ENCODE measurements at regions not wholly inside any gene's neighbourhood (a gene's known extent, or its start where the extent isn't known, plus 50 kb on each side); places are given as distances from the start of the nearest gene placed in this dataset.

GRCh38 chr3:117471831-117472230 is 762.3 kb downstream of the TUSC7 start:
- no peak for DNase-seq (ENCODE audit: low read depth)
- TF ChIP-seq, protein P1, sequence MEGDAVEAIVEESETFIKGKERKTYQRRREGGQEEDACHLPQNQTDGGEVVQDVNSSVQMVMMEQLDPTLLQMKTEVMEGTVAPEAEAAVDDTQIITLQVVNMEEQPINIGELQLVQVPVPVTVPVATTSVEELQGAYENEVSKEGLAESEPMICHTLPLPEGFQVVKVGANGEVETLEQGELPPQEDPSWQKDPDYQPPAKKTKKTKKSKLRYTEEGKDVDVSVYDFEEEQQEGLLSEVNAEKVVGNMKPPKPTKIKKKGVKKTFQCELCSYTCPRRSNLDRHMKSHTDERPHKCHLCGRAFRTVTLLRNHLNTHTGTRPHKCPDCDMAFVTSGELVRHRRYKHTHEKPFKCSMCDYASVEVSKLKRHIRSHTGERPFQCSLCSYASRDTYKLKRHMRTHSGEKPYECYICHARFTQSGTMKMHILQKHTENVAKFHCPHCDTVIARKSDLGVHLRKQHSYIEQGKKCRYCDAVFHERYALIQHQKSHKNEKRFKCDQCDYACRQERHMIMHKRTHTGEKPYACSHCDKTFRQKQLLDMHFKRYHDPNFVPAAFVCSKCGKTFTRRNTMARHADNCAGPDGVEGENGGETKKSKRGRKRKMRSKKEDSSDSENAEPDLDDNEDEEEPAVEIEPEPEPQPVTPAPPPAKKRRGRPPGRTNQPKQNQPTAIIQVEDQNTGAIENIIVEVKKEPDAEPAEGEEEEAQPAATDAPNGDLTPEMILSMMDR (conservative IDR thresholded peaks at IDR 0.05; ENCODE audit: low read depth, low read length), result no peak
- H3K4me3 ChIP-seq (ENCODE audit: low read length), result no peak overlapping the region

DNA sequence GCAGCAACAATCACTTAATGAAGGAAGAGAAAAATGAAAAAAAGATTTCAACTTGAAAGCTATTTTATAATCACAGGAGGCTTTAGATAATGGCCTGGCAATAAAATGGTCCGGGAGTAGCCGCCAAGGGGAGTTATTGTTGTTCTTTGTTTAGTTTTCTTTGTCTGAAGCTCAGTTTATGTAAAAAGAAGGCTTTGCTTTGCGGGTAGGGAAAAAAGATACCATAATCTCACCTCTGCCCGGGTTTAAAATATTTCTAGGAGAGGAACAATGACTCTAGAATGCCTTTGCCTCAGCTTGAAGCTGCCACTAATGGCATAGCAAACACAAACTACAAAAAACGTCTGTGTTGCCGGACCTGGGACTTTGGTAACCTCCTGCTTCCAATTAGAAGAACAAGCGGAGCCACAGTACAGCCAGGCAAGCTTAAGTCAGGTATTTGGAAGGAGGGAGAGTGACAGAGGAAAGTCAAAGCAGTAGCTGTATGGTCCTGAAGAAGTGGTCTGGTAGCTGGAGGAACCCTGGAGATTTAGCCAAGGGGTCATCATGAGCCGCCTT is 764.5 kb downstream of the TUSC7 start:
- DNase-seq (ENCODE audit: low read depth), result no peak
- TF ChIP-seq, protein P1 (conservative IDR thresholded peaks at IDR 0.05; ENCODE audit: low read depth, low read length), result no peak
- H3K4me3 ChIP-seq (ENCODE audit: low read length), result no peak overlapping the region

GRCh38 chr3:117476572-117476971 is 767.0 kb downstream of the TUSC7 start:
- TF ChIP-seq, protein P1 (conservative IDR thresholded peaks at IDR 0.05; ENCODE audit: low read depth, low read length), result no peak

DNA sequence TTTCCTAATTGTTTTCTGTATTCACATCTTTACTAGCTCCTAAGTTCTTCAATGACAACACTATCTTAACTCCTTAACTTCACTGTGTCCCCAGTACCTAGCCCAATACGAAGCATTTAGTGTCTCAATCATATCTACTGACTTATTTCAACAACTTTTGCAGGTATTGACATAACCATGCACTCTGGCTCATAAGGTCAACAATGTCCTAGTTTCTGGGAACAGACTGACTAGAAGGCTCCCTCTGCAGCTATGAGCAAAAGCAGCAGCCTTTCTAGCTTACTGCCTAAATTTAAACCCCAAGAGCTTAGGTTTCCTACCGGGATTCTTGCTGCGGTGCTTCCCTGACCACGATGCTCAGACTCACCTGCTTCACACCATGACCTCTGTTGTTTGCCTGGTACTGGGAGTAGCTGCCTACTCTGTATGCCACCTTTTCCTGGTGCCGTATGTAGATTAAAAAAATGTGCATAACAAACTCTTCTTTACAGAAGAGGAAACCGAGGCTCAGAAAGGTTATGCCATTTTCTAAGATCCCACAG is 767.7 kb downstream of the TUSC7 start:
- no peak for DNase-seq (ENCODE audit: low read depth)
- no peak overlapping the region for H3K4me3 ChIP-seq (ENCODE audit: low read length)
- TF ChIP-seq, protein P1 (conservative IDR thresholded peaks at IDR 0.05; ENCODE audit: low read depth, low read length), result no peak

More at GRCh38 chr3:117476572-117476971, 767.0 kb downstream of the TUSC7 start:
- no peak overlapping the region for H3K4me3 ChIP-seq (ENCODE audit: low read length)
- DNase-seq (ENCODE audit: low read depth), result no peak

- TF ChIP-seq, protein P1 (conservative IDR thresholded peaks at IDR 0.05; ENCODE audit: low read depth, low read length), result no peak
- no peak for DNase-seq (ENCODE audit: low read depth)
- no peak overlapping the region for H3K4me3 ChIP-seq (ENCODE audit: low read length)
Measured at GRCh38 chr3:117479095-117479494, 769.5 kb downstream of the TUSC7 start.

- H3K4me3 ChIP-seq (ENCODE audit: low read length), result no peak overlapping the region
- TF ChIP-seq, protein P1 (conservative IDR thresholded peaks at IDR 0.05; ENCODE audit: low read depth, low read length), result no peak
- no peak for DNase-seq (ENCODE audit: low read depth)
Measured at GRCh38 chr3:117480525-117480924, 770.9 kb downstream of the TUSC7 start.

DNA sequence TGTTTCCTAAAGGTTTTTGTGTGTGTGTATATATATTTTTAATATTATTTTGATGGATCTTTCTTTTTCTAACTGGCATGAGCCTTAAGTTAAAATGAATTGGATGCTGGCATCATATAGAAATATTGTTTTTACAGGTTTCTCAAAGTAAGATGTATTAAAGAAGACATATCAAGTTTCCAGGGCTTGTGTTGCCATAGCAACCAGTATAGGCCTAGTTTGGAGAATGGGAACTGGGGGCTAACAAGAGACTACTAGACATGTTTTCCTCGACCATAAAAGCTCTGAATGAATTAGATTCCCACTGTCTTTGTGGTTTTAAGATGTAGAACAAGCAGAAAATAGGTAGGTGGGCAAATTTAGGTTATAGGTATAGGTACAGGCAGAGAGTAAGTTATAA is 771.4 kb downstream of the TUSC7 start:
- no peak for DNase-seq (ENCODE audit: low read depth)
- no peak overlapping the region for H3K4me3 ChIP-seq (ENCODE audit: low read length)

More for the DNA sequence above, 771.4 kb downstream of the TUSC7 start:
- TF ChIP-seq, protein P1 (conservative IDR thresholded peaks at IDR 0.05; ENCODE audit: low read depth, low read length), result no peak
